Kidney (tissue), 10 donors: ENCODE measurements at regions not wholly inside any gene's neighbourhood (a gene's known extent, or its start where the extent isn't known, plus 50 kb on each side); places are given as distances from the start of the nearest gene placed in this dataset.
"Not testable (repeated sequence)": the region's sequence is repeated elsewhere in the genome, so short reads cannot be mapped to it uniquely, and the experiment has no call there.

Experiments
- DNase-seq, 5 donors: peaks; one replicate each; pipeline ENCODE4 v3.0.0-alpha.2; 2013 to 2020
- FAIRE-seq: peaks from 2 replicates; lab custom pipeline; 2012; peaks lifted over from hg19 to GRCh38; lab: Jason Lieb, UNC
- H3K27ac ChIP-seq, 2 donors: one replicate each; pipeline ENCODE4 v1.7.0; 2013; ENCODE audit warnings: low read depth in 2 of 2, low read length in 2 of 2, inconsistent platforms in 1 of 2
- H3K27me3 ChIP-seq: one replicate; pipeline ENCODE4 v1.7.1; 2013; ENCODE audit warnings: low read length, inconsistent platforms; ENCODE audit not compliant: control insufficient read depth, insufficient read depth
- H3K36me3 ChIP-seq, 3 donors: one replicate each; pipeline versions ENCODE4 v1.7.0 to v1.7.1; 2013; ENCODE audit warnings: low read length in 3 of 3, control low read depth in 1 of 3, inconsistent platforms in 1 of 3; ENCODE audit not compliant: insufficient read depth in 3 of 3, control insufficient read depth in 2 of 3
- H3K4me1 ChIP-seq, 3 donors: one replicate each; pipeline versions ENCODE4 v1.7.0 to v1.7.1; 2013; ENCODE audit warnings: low read length in 3 of 3, inconsistent platforms in 1 of 3, low read depth in 1 of 3; ENCODE audit not compliant: control insufficient read depth in 2 of 3, insufficient read depth in 2 of 3
- H3K4me3 ChIP-seq, 3 donors: one replicate each; pipeline versions ENCODE4 v1.7.0 to v1.8.1; 2013; ENCODE audit warnings: low read length in 3 of 3, control low read depth in 1 of 3, inconsistent platforms in 1 of 3
- H3K9ac ChIP-seq, 3 donors: one replicate each; pipeline versions ENCODE4 v1.7.0 to v1.7.1; 2013; ENCODE audit warnings: low read length in 3 of 3, control low read depth in 1 of 3, inconsistent platforms in 1 of 3
- H3K9me3 ChIP-seq, 3 donors: one replicate each; pipeline versions ENCODE4 v1.7.0 to v1.7.1; 2013; ENCODE audit warnings: low read length in 3 of 3, control low read depth in 1 of 3, inconsistent platforms in 1 of 3; ENCODE audit not compliant: control insufficient read depth in 2 of 3, insufficient read depth in 1 of 3
- intact Hi-C: fragments of 100-400 bp; cut with DNase I; formaldehyde crosslinking; loops from one replicate; pipeline ENCODE4 v1.11.1; 2022
- donor health status: control.
- donor health status: control.
- donor health status: DM: yes; HTN: yes; CAD: no.
- donor health status: Normal renal cell carcinoma (clear cell type).

GRCh38 chr17:45554479-45554878 is 64.0 kb upstream of the PLEKHM1 start:
- DNase-seq, H3K9ac ChIP-seq, H3K9me3 ChIP-seq, H3K4me1 ChIP-seq, H3K27me3 ChIP-seq, FAIRE-seq, intact Hi-C loops, H3K4me3 ChIP-seq, H3K36me3 ChIP-seq, H3K27ac ChIP-seq: not testable (repeated sequence)

- H3K9me3 ChIP-seq, H3K27me3 ChIP-seq, H3K4me3 ChIP-seq, H3K4me1 ChIP-seq, H3K27ac ChIP-seq, intact Hi-C loops, DNase-seq, H3K9ac ChIP-seq, H3K36me3 ChIP-seq, FAIRE-seq: not testable (repeated sequence)
Observed at GRCh38 chr17:45558821-45559220, 68.3 kb upstream of the PLEKHM1 start.

DNA sequence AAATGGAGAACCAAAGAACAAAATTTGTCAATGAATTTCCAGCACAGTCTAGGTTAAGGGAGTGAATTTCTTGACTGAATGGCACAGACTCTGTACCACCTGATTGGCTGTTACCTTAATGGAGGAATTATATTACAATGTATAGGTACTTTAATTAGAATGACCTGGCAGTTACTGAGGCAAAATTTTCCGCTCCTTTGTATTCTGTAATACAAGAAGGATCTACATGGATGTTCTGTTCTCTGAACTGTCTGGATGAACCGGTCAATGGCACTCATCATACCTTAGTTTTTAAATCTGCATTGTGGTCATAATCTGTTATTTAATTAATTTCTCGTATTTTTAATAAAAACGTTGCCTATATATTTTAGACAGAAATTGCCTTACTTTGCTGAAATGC is 72.3 kb upstream of the PLEKHM1 start:
- intact Hi-C loops, H3K9me3 ChIP-seq, H3K4me1 ChIP-seq, DNase-seq, H3K36me3 ChIP-seq, H3K4me3 ChIP-seq, FAIRE-seq, H3K27me3 ChIP-seq, H3K9ac ChIP-seq, H3K27ac ChIP-seq: not testable (repeated sequence)

DNA sequence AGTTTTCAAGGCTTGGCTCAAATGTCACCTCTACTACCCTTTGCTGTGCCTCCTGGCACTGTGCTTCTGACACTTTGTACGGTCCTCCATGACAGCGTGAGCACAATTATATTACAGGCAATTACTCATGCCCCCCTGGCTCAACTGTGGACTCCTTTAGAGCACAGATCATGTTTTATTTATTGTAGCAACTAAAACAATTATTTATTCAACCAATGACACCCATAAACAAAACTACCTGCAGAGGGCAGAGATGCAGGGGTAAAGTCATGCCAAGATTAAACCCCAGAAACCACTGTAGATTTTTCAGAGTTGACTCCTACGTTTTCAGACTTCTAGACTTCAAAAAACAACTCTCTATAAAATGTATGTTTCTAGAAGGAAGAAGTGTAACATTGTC is 72.8 kb upstream of the PLEKHM1 start:
- FAIRE-seq, H3K9me3 ChIP-seq, H3K9ac ChIP-seq, H3K36me3 ChIP-seq, H3K27ac ChIP-seq, intact Hi-C loops, H3K27me3 ChIP-seq, H3K4me3 ChIP-seq, H3K4me1 ChIP-seq: not testable (repeated sequence)
- peak in 2 of 5 donors; percentile 52 to 70 for DNase-seq

DNA sequence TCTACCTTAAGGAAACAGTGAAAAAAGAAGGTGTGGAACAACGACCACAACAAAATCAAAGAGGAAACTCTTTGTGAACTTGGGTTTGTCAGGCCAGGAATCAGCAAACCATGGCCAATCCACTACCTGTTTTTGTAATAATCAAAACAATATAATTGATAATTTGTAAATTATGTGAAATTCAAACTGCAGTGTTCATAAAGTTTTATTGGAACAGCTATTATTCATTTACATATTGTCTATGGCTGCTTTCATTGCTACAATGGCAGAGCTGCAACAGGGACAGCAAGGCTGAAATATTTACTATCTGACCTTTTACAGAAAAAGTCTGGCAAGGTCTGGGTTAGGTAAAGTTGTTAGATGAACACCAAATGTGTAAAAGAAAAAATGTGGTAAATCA is 77.8 kb upstream of the PLEKHM1 start:
- H3K9ac ChIP-seq, H3K9me3 ChIP-seq, H3K4me3 ChIP-seq, H3K36me3 ChIP-seq, intact Hi-C loops, H3K27ac ChIP-seq, H3K27me3 ChIP-seq, H3K4me1 ChIP-seq, DNase-seq, FAIRE-seq: not testable (repeated sequence)

DNA sequence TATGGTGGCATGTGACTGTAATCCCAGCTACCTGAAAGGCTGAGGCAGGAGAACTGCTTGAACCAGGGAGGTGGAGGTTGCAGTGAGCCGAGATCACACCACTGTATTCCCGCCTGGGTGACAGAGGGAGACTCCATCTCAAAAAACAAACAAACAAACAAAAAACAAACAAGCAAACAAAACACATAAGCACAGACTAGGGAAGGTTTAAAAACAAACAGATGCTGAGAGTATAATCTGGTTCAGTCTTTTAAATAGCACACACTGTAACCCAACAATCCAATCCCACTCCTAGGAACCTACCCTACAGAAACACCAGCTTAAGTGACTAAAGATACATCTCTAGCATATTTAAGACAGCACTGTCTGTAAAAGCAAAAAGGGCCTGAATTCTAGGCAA is 82.8 kb upstream of the PLEKHM1 start:
- DNase-seq, H3K4me1 ChIP-seq, H3K36me3 ChIP-seq, H3K4me3 ChIP-seq, H3K9me3 ChIP-seq, H3K9ac ChIP-seq, FAIRE-seq, intact Hi-C loops, H3K27me3 ChIP-seq, H3K27ac ChIP-seq: not testable (repeated sequence)
